GM19467 (cell line): ENCODE measurements at regions not wholly inside any gene's neighbourhood (a gene's known extent, or its start where the extent isn't known, plus 50 kb on each side); places are given as distances from the start of the nearest gene placed in this dataset.

Experiments
- ATAC-seq: cut with Tn5 transposase; IDR thresholded peaks from one replicate; pipeline ENCODE4 v1.9.1; 2021; ENCODE audit warnings: mild to moderate bottlenecking, moderate library complexity; ENCODE audit not compliant: unreplicated experiment

- ATAC-seq = no peak
Measured at GRCh38 chr18:25727281-25727985, 363.0 kb downstream of the SS18 start.

GRCh38 chr18:25726298-25726697 is 364.1 kb downstream of the SS18 start:
- no peak for ATAC-seq

GRCh38 chr18:25725501-25725900 is 364.9 kb downstream of the SS18 start:
- no peak for ATAC-seq

GRCh38 chr18:25724997-25725396 is 365.4 kb downstream of the SS18 start:
- no peak for ATAC-seq

DNA sequence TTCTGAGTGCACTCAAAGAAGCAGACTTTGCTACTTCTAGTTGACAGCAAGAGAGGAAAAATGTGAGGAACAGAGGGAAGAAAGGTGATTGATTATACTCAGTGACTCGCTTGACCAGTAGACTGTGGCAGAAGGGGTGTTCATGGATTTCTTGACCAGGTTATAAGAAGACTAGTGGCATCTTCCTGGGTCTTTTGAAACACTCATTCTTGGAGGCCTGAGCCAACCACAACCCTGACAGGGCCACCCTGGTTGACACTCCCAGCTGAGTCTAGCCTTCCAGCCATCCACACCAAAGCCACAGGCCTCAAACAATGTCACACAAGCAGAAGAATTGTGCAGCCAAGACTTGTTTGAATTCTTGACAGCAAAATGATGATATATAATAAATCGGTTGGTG is 366.3 kb downstream of the SS18 start:
- no peak for ATAC-seq

DNA sequence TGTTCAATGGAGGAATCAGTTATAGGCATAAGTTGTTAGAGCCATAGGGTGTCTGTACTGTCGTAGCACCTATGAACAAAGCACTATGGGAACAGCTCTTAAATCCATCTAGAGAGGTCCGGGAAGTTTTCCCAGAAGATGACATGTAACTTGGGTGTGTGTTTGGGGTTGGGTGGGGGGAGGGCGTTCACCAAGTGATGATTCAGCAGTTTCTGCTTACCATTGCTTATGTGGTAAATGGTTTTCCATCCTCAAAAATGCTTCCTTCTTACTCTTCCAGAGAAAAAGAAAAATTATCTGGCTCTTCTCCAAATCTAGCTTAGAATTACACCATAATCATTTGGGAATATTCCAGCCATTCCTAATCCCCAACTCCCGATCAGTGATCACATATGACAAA is 361.1 kb upstream of the ZNF521 start:
- no peak for ATAC-seq

- ATAC-seq = no peak
Measured at GRCh38 chr18:25710981-25711380, 359.0 kb upstream of the ZNF521 start.

DNA sequence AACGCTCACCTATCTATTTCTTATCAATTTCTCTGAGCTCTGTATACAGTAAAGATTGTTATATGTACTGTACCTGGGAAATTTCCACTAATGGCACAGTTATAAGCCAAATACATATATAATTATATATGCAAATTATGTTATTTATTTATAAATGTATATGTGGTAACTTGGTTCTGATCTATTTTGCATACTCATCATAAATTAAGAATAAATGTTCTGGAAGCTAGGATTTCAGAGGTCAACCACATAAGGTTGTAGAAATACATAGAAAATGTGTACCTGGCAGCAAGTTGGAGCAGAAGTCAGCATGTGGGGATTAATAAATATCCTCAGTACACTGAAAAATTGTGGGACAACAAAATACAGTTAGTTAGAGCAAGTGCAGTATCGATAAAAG is 353.7 kb upstream of the ZNF521 start:
- ATAC-seq = no peak

- no peak for ATAC-seq
Measured at GRCh38 chr18:25704494-25704893, 352.5 kb upstream of the ZNF521 start.

DNA sequence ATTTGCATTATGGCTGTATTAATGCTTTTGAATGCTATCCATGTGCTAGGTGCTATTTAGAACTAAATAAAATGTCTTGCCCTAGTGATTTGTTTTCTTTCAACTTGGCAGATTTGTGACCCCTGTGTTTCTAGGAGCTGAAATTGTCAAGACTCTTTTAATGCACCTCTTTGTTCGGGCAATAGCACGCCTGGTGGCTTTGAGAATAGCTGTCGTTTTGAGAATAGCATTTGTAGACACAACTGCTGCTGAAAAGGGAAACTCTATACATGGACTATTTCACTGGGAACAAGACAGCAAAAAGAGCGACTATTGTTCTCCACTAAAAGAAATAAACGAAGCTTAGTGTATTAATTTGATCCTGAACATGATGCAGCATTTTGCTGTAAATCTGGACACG is 352.1 kb upstream of the ZNF521 start:
- ATAC-seq = no peak

DNA sequence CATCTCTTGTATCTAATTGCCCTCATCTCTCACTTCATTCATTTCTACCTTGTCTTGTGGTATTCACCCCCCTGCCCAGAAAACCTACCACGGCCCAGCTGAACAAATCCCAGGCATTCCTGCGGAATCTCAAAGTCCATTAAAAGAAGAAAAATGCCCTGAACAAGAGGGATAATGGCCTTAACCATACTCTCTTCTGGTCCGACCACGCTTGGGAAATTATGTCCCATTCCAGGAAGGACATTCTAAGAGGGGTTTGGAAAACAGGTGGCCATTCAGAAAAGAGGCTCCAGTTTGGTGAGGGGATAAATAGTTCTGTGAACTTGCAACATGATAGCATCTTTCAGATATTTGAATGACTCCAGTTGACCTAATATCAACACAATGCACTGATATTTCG is 349.9 kb upstream of the ZNF521 start:
- no peak for ATAC-seq

- ATAC-seq = no peak
Measured at GRCh38 chr18:25686960-25687500, 335.1 kb upstream of the ZNF521 start.

DNA sequence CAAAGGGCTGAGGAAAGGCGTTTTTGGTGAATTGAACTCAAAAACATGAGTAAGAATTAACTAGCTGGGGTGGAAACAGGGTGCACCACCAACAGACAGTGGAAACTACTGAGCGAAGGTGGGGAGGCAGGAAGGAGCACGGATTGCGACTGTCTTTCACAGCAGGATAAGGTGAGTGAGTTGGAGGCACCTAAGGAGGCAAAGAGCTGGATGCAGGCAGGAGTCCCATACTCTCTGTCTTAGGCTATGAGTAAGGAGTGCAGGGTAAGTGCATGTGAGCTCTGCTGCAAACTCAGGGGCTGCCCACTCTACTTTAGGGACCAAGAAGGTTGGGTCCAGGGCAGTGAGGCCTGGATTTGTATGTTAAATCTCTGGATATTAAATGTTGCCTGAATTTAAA is 333.1 kb upstream of the ZNF521 start:
- ATAC-seq = no peak

DNA sequence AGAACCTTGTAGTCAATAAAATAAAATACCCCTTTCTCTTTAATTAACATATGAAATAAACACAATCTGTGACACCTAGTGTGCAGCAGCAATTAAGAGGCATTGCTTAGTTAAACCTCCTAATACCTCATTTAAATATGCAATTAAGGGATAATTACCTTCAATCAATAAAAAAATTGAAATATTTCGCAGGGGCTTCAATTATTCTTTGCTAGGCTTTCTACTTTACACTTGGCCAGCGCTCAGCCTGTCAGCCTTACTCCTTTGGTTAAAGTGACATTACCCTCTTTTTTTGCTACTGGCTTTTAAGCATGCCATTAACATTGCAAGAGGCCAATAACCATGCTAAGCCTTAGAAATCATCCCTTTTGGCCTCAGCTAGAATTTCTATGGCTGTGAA is 327.5 kb upstream of the ZNF521 start:
- ATAC-seq = no peak

- ATAC-seq = no peak
Measured at GRCh38 chr18:25678221-25678620, 326.3 kb upstream of the ZNF521 start.

DNA sequence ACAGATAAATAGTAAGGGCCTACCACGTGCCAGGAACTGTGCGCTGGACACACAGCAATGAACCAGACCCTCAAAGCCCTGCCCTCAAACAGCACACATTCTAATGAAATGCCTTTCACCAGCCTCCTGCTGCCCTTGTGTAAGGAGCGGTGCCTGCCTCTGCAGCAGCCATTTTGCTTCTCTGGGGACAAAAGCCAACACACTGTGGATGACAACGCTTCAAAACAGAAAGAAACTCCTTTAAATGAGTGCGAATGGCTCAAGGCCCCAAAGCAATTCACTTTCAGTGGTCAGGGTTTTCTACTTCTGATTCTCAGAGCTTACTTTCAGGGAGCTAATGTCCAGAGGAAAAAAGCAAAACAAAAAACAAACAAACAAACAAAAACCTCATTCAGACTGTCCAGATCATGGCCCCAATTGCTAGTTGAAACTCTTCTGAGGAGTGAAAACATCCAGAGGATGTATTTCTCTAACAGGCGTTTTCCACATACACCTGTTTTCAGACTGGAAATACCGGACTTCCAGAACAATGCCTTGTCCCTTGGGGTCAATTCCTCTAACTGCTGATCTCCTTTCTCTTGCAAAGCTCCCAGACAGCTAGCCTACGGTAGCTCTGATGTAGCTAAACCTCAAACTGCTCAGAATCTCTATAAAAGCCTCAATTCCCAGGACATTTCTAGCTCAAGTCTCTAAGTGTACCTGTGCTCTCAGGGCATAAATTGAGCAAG is 323.3 kb upstream of the ZNF521 start:
- no peak for ATAC-seq

- ATAC-seq = no peak
Measured at GRCh38 chr18:25674183-25674582, 322.2 kb upstream of the ZNF521 start.

- no peak for ATAC-seq
Measured at GRCh38 chr18:25672490-25672889, 320.5 kb upstream of the ZNF521 start.

- no peak for ATAC-seq
Measured at GRCh38 chr18:25669741-25670140, 317.8 kb upstream of the ZNF521 start.

DNA sequence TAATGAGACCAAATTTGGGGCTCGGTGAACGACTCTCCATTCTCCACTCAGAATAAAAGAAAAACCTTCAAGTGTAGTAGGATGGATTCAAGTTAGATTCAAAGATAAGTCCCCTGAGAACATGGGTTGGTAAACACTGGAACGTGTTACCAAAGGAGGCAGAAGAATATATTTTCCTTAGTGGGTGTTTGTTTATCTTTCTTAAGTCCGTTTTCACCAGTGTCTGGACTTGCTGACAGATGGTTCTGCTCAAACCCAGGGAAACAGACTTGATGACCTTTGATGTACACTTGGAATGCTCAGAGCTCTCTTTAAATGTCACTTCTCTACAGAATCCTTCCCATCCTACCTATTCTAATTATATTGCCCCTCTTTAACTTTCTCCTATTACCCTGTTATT is 310.3 kb upstream of the ZNF521 start:
- no peak for ATAC-seq

DNA sequence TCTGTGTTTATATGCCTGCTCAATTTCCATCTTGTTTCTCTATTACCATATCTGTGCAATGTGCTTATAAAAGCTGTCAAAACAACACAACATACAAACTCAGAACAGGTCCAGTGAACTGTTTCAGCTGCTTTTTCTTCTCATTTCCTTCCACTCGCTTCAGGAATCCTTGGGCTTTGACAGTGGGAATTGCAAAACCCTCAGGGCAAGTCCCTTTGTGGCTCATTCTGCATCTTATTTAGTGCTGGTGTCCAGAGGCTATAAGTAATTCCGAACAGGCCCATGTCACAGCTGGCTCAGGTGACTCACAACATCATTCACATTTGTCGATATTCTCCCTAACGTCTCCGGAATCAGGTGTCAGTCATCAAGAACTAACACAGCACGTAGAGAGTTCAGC is 309.9 kb upstream of the ZNF521 start:
- ATAC-seq = no peak

DNA sequence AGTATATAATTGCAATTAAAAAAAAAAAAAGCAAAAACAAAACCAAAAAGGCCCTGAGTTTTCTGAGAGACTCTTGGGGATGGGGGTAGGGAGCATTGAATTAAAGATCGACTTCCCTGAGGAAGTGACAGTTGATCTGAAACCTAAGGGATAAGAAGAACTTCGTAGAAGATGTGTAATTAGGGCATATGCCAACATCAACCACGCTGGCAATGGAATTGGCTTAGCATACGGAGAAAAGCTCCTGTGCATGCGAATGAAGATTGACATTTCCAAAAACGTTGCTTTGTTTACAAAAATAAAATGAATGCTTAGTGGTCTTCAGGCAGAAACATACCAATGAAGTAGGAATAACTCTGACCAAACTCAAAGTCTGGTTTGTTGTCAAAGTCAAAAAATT is 307.6 kb upstream of the ZNF521 start:
- no peak for ATAC-seq
